WTC11 (cell line): ENCODE measurements at regions not wholly inside any gene's neighbourhood (a gene's known extent, or its start where the extent isn't known, plus 50 kb on each side); places are given as distances from the start of the nearest gene placed in this dataset.

ENCODE experiments used
- CREB1 ChIP-seq: sonication (generic); formaldehyde crosslinking; IDR thresholded peaks from 2 replicates; pipeline ENCODE4 v1.8.0; 2023; ENCODE audit warnings: mild to moderate bottlenecking, missing genetic modification reagents
- CTCF ChIP-seq: fragments of 200-600 bp; IDR thresholded peaks from 2 replicates; pipeline ENCODE4 v1.8.0; 2022; ENCODE audit warnings: antibody characterized with exemption
- JUN ChIP-seq: sonication (generic); formaldehyde crosslinking; IDR thresholded peaks from 2 replicates; pipeline ENCODE4 v1.8.0; 2023; ENCODE audit warnings: mild to moderate bottlenecking, missing genetic modification reagents
- MAX ChIP-seq: sonication (generic); formaldehyde crosslinking; IDR thresholded peaks from 2 replicates; pipeline ENCODE4 v1.8.0; 2022; ENCODE audit warnings: mild to moderate bottlenecking, missing genetic modification reagents
- NR2C2 ChIP-seq: sonication (generic); formaldehyde crosslinking; IDR thresholded peaks from 2 replicates; pipeline ENCODE4 v1.8.0; 2022; ENCODE audit warnings: mild to moderate bottlenecking, missing genetic modification reagents
- SMAD4 ChIP-seq: sonication (generic); formaldehyde crosslinking; IDR thresholded peaks from 2 replicates; pipeline ENCODE4 v1.8.0; 2022; ENCODE audit warnings: mild to moderate bottlenecking, missing genetic modification reagents
- TCF7 ChIP-seq: sonication (generic); formaldehyde crosslinking; IDR thresholded peaks from 2 replicates; pipeline ENCODE4 v1.8.0; 2022; ENCODE audit warnings: mild to moderate bottlenecking, low read depth, missing genetic modification reagents, moderate library complexity
- TF ChIP-seq, protein P1 (sequence below): sonication (generic); formaldehyde crosslinking; IDR thresholded peaks from 2 replicates; pipeline ENCODE4 v1.8.0; 2022; ENCODE audit warnings: missing genetic modification reagents
- TF ChIP-seq, protein P2 (sequence below): sonication (generic); formaldehyde crosslinking; IDR thresholded peaks from 2 replicates; pipeline ENCODE4 v1.8.0; 2022; ENCODE audit warnings: mild to moderate bottlenecking, missing genetic modification reagents

GRCh38 chr16:72664509-72665408 lies 383.2 kb downstream of the ZFHX3 start:
- TF ChIP-seq CTCF: no peak
- TF ChIP-seq CREB1 (CRISPR knock-in tag): no peak
- TF ChIP-seq TCF7 (CRISPR knock-in tag): no peak
- TF ChIP-seq, protein P1, sequence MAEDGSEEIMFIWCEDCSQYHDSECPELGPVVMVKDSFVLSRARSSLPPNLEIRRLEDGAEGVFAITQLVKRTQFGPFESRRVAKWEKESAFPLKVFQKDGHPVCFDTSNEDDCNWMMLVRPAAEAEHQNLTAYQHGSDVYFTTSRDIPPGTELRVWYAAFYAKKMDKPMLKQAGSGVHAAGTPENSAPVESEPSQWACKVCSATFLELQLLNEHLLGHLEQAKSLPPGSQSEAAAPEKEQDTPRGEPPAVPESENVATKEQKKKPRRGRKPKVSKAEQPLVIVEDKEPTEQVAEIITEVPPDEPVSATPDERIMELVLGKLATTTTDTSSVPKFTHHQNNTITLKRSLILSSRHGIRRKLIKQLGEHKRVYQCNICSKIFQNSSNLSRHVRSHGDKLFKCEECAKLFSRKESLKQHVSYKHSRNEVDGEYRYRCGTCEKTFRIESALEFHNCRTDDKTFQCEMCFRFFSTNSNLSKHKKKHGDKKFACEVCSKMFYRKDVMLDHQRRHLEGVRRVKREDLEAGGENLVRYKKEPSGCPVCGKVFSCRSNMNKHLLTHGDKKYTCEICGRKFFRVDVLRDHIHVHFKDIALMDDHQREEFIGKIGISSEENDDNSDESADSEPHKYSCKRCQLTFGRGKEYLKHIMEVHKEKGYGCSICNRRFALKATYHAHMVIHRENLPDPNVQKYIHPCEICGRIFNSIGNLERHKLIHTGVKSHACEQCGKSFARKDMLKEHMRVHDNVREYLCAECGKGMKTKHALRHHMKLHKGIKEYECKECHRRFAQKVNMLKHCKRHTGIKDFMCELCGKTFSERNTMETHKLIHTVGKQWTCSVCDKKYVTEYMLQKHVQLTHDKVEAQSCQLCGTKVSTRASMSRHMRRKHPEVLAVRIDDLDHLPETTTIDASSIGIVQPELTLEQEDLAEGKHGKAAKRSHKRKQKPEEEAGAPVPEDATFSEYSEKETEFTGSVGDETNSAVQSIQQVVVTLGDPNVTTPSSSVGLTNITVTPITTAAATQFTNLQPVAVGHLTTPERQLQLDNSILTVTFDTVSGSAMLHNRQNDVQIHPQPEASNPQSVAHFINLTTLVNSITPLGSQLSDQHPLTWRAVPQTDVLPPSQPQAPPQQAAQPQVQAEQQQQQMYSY (CRISPR knock-in tag): no peak
- TF ChIP-seq JUN (CRISPR knock-in tag): no peak
- TF ChIP-seq, protein P2, sequence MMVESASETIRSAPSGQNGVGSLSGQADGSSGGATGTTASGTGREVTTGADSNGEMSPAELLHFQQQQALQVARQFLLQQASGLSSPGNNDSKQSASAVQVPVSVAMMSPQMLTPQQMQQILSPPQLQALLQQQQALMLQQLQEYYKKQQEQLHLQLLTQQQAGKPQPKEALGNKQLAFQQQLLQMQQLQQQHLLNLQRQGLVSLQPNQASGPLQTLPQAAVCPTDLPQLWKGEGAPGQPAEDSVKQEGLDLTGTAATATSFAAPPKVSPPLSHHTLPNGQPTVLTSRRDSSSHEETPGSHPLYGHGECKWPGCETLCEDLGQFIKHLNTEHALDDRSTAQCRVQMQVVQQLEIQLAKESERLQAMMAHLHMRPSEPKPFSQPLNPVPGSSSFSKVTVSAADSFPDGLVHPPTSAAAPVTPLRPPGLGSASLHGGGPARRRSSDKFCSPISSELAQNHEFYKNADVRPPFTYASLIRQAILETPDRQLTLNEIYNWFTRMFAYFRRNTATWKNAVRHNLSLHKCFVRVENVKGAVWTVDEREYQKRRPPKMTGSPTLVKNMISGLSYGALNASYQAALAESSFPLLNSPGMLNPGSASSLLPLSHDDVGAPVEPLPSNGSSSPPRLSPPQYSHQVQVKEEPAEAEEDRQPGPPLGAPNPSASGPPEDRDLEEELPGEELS (CRISPR knock-in tag): no peak
- 0 out of 2 replicates have a peak, but pooled peaks have one; percentile 17 for TF ChIP-seq MAX (CRISPR knock-in tag)
- no peak for TF ChIP-seq NR2C2
- no peak for TF ChIP-seq SMAD4 (CRISPR knock-in tag)
